ENCODE measurements at regions not wholly inside any gene's neighbourhood (a gene's known extent, or its start where the extent isn't known, plus 50 kb on each side); places are given as distances from the start of the nearest gene placed in this dataset.
"Not testable (repeated sequence)": the region's sequence is repeated elsewhere in the genome, so short reads cannot be mapped to it uniquely, and the experiment has no call there.

DNA sequence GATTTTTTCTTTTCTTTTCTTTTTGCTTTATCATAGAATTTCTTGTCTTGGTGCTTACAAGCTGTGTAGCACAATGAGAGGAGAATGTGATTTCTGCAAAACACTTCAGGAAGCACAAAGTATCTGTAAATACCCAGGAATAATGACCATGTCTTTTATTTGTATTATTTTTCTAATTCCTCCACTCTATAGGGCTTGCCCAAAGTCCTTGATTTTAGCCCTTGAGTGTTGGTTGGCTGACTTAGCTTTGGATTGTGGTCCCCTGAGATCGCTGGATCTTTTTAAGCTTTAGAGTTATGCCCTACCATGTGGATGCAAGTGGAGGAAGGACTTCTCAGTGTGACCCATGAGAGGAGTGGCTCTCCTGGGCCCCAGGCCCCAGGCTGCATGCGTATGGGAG lies 52.2 kb downstream of the HOXC4 start:
- DNase-seq: not testable (repeated sequence)

DNA sequence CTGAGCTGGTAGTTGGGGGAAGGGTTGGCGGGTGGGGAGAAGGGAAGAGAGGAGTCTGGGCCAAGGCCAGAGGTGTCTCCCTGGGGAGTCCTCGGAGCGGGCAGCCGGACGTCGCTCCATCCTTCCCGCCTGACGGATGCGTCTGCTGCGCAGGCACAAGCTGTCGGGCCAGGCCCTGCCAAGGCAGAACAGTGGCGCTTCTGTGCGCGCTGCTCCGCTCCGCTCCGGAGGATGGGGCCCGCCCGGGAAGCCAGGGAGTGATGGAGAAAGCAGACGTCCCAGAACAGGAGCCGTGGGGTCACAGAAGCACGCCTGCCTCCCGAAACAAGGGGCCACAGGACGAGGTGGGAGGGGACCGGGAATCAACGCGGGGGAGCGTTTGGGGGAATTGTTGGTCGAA lies 52.6 kb downstream of the HOXC4 start:
- peak in 1 of 3 donors; percentile 53 for DNase-seq

- DNase-seq: not testable (repeated sequence)
Observed at GRCh38 chr12:54106803-54107579, 53.4 kb downstream of the HOXC4 start.

DNA sequence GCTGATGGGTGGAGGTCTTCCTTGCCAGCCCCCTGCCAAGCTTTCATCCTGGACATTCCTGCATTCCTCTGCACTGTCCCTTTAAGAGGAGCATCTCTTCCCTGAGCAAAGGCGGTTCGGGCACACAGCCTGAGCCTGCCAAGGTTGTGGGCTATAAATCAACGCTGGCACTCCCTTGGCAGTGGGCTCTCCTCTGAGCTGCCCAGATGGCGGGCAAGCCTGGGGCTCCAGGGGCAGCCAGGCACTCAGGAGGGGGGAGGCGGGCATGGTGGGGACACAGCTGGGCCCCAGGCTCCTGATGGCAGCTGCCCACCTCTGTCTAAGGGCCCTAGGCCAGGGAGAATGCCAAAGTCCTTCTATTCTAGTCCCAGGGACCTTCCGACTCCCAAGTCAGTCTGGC lies 58.7 kb downstream of the HOXC4 start:
- peak; percentile 29 to 58 (median 39) for DNase-seq

- DNase-seq: peak in 1 of 3 donors; percentile 51
Observed at GRCh38 chr12:54116055-54116454, 62.4 kb downstream of the HOXC4 start.

- not testable (repeated sequence) for DNase-seq
Observed at GRCh38 chr12:54117392-54117791, 63.8 kb downstream of the HOXC4 start.

- DNase-seq: not testable (repeated sequence)
Observed at GRCh38 chr12:54119082-54119481, 65.4 kb downstream of the HOXC4 start.

- not testable (repeated sequence) for DNase-seq
Observed at GRCh38 chr12:54123981-54124380, 64.8 kb downstream of the SMUG1 start.

DNA sequence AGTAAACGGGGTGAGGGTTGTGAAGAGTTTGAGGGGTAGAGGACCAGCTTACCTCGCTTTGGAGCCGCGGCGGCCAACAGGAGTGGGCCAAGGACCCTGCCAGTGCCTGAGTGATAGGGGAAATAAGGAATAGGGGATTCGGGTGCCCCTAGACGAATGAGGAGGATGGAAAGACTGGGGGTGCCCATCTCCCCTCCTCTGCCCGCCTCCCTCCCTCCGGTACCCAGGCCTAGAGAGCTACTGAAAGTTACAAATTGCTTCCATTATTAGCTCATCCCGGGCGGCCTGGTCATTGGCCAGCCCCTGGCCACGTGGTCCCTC lies 63.1 kb downstream of the SMUG1 start:
- not testable (repeated sequence) for DNase-seq

DNA sequence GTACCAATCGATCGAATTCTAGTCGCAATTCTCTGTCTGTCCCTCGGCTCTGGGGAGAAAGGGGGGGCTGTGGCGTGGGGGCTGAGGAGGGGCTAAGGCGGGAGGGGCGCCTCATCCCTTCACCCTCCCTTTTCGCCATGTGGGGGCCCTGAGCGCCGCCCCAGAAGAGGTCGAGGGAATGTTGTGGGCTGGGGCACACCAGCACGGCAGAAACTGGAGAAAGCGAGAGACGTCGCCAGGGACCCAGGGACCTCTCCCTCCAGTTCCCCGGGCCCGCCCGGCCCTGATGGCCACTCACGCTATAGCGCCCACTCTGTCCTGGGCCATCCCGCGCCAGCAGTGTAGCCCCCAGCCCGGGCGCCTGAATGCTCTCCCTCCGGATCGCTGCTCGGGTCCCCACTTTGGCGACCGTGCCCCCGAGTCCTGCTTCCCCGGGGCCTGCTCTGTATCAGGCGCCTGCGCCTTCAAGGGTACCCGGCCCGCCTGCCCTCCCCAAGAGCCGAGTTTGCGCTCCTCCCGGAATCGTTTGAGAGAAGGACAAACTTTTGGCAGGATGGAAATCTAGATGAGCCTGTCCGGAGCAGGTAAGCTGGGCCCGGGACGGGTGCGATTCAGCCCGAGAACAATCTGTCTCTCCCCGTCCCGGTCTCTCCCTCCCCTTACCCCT lies 62.6 kb downstream of the SMUG1 start:
- DNase-seq: peak; percentile 45 to 76 (median 52)

GRCh38 chr12:54126696-54127537 lies 61.9 kb downstream of the SMUG1 start:
- DNase-seq: peak; percentile 41 to 68 (median 66)

DNA sequence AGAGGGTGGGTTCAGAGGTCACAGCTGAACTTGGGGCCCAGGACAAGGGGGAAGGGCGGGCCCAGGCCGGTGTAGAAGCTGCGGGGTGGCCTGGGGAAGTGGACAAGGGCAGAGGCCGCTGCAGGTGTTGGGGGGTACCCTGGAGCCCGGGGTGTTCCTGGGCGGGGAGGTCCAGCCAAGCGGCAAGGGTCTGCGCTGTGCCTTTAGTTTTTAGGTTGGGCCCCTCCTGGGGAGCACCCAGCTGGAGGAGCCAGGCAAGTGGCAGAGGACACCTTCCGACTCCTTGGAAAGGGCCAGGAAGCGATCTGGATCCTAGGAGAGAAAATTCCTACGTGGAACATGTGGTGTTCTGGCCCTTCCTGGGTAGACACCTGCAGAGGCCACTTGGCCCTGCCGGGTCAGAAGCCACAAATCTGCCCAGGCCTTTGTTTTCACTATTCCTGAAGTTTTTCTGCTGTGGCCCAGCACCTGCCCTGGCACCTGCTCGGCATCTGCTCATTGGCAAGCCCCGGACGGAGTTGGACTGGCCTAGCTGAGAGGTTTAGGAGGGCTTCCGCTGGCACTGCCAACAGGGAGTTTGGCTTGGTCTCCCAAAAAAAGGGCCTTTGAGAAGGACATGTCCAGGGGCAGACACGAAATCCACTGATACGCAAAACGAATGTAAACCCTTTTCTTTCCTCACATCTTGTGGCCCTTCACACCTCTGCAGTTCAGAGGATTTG lies 61.1 kb downstream of the SMUG1 start:
- DNase-seq: no peak

GRCh38 chr12:54128416-54128815 lies 60.4 kb downstream of the SMUG1 start:
- no peak for DNase-seq

DNA sequence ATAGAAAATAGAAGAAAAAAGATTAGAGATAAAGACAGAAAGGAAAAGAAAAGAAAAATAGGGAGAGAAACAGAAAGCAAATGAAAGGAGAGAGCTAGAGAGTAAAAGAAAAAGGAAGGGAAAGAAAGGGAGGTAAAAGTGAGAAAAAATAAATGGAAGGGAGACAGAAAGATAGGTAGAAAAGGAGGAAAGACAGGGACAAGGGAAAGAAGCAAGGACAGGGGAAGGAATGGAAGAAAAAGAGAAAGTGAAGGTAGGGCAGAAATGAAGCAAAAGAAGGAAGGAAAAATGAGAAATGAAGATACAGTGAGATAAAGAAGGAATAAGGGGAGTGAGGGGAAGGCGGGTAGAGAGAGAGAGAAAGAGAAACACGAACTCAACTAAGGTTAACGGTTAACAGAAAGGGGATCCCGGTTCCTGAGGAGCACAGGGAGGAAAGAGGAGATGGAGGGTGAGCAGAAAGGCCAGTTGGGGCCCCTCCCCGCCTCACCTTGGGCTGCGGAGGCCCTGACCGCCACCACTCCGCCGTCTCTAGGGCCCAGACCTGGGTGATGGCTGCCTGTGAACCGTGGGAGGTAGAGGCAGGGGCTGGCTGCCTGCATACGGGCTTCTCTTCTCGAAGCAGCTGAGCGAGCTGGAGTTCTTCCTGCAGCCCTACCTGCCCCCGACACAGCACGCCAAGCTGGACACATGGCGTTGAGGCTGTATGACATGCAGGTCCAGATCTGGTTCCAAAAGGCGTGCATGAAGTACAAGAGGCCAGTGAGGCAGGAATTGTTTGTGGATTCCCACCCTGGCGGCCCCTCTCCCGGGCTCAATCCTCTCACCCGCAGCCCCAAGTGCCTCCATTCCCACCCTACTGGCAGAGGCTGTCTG lies 59.5 kb downstream of the SMUG1 start:
- DNase-seq: no peak

Measured in muscle of back (tissue), 3 donors.